CD14-positive monocyte (primary cell): ENCODE measurements at regions not wholly inside any gene's neighbourhood (a gene's known extent, or its start where the extent isn't known, plus 50 kb on each side); places are given as distances from the start of the nearest gene placed in this dataset.

Source experiments
- DNase-seq, 3 donors: peaks; one replicate each; pipeline ENCODE4 v3.0.0-alpha.2; 2011 to 2022
- H2AFZ ChIP-seq: 2 replicates; pipeline ENCODE4 v1.6.0; 2012; ENCODE audit warnings: mild to moderate bottlenecking, low read depth, low read length, inconsistent platforms; ENCODE audit not compliant: insufficient read depth, poor library complexity, severe bottlenecking
- H3K27ac ChIP-seq, 2 donors: 1 replicate in 1 of 2; 2 replicates in 1 of 2; pipeline ENCODE4 v1.5.1; 2012 to 2013; ENCODE audit warnings: low read length in 2 of 2, control low read depth in 1 of 2, inconsistent platforms in 1 of 2, low read depth in 1 of 2, mild to moderate bottlenecking in 1 of 2
- H3K27me3 ChIP-seq, 2 donors: one replicate each; pipeline versions ENCODE4 v1.6.0 to v1.6.1; 2011 to 2013; ENCODE audit warnings: low read length in 2 of 2; ENCODE audit not compliant: control insufficient read depth in 2 of 2, insufficient read depth in 2 of 2
- H3K36me3 ChIP-seq, 2 donors: replicated peaks in 1 of 2; 1 replicate in 1 of 2; 2 replicates in 1 of 2; pipeline versions ENCODE4 v1.5.1 to v1.6.1; 2012 to 2013; ENCODE audit warnings: low read length in 2 of 2, control low read depth in 1 of 2, inconsistent platforms in 1 of 2, mild to moderate bottlenecking in 1 of 2; ENCODE audit not compliant: insufficient read depth in 2 of 2, control insufficient read depth in 1 of 2
- H3K4me1 ChIP-seq, 2 donors: 1 replicate in 1 of 2; 2 replicates in 1 of 2; pipeline versions ENCODE4 v1.5.1 to v1.6.1; 2012 to 2013; ENCODE audit warnings: low read length in 2 of 2, control low read depth in 1 of 2, inconsistent platforms in 1 of 2, mild to moderate bottlenecking in 1 of 2, moderate library complexity in 1 of 2; ENCODE audit not compliant: insufficient read depth in 2 of 2, control insufficient read depth in 1 of 2
- H3K4me2 ChIP-seq: replicated peaks from 2 replicates; pipeline ENCODE3; 2012; ENCODE audit warnings: low read length, moderate library complexity, mild to moderate bottlenecking; ENCODE audit not compliant: poor library complexity, severe bottlenecking; ENCODE audit errors: extremely low read depth
- H3K4me3 ChIP-seq, 3 experiments: fragments of 200-600 bp in 1 of 3; sonication (generic) in 1 of 3; replicated peaks in 1 of 3; 1 replicate in 2 of 3; 2 replicates in 1 of 3; pipeline ENCODE4 v1.5.1; 2011 to 2013; ENCODE audit warnings: low read length in 3 of 3, mild to moderate bottlenecking in 3 of 3, control low read depth in 2 of 3, low read depth in 2 of 3, inconsistent platforms in 1 of 3, moderate library complexity in 1 of 3
- H3K79me2 ChIP-seq: 2 replicates; pipeline ENCODE4 v1.6.0; 2012; ENCODE audit warnings: mild to moderate bottlenecking, control low read depth, inconsistent platforms, low read length, moderate library complexity; ENCODE audit not compliant: insufficient read depth
- H3K9ac ChIP-seq: 2 replicates; pipeline ENCODE4 v1.6.0; 2017; ENCODE audit warnings: low read length, mild to moderate bottlenecking; ENCODE audit not compliant: insufficient read depth, poor library complexity, severe bottlenecking
- H3K9me3 ChIP-seq, 2 donors: replicated peaks in 1 of 2; 1 replicate in 1 of 2; 2 replicates in 1 of 2; pipeline versions ENCODE4 v1.5.1 to v1.6.1; 2012 to 2013; ENCODE audit warnings: low read length in 2 of 2, control low read depth in 1 of 2; ENCODE audit not compliant: control insufficient read depth in 1 of 2, insufficient read depth in 1 of 2
- H4K20me1 ChIP-seq: 2 replicates; pipeline ENCODE4 v1.6.0; 2012; ENCODE audit warnings: mild to moderate bottlenecking, low read length, control low read depth, moderate library complexity; ENCODE audit not compliant: insufficient read depth
- H3K27ac Mint-ChIP-seq, 7 donors: one replicate each; pipeline ENCODE4 v1.8.0; 2020; ENCODE audit warnings: mild to moderate bottlenecking in 7 of 7, mixed read lengths in 7 of 7, moderate library complexity in 6 of 7, inconsistent platforms in 2 of 7
- H3K27me3 Mint-ChIP-seq, 3 donors: one replicate each; pipeline ENCODE4 v1.8.0; 2021 to 2022; ENCODE audit warnings: low read depth in 3 of 3, mild to moderate bottlenecking in 3 of 3, mixed read lengths in 3 of 3, moderate library complexity in 3 of 3, inconsistent platforms in 1 of 3
- H3K36me3 Mint-ChIP-seq, 2 donors: one replicate each; pipeline ENCODE4 v1.8.0; 2020; ENCODE audit warnings: mixed read lengths in 2 of 2, inconsistent platforms in 1 of 2, mild to moderate bottlenecking in 1 of 2
- H3K4me1 Mint-ChIP-seq: one replicate; pipeline ENCODE4 v1.8.0; 2020; ENCODE audit warnings: mild to moderate bottlenecking, mixed read lengths
- H3K4me3 Mint-ChIP-seq, 2 donors: one replicate each; pipeline ENCODE4 v1.8.0; 2020; ENCODE audit warnings: mild to moderate bottlenecking in 2 of 2, mixed read lengths in 2 of 2, moderate library complexity in 1 of 2
- H3K9me3 Mint-ChIP-seq, 7 donors: one replicate each; pipeline ENCODE4 v1.8.0; 2020 to 2022; ENCODE audit warnings: mixed read lengths in 7 of 7, mild to moderate bottlenecking in 6 of 7, moderate library complexity in 6 of 7, inconsistent platforms in 2 of 7
- CTCF ChIP-seq: fragments of 200-600 bp; IDR thresholded peaks from one replicate; pipeline ENCODE4 v1.8.0; 2022; ENCODE audit warnings: antibody characterized with exemption, mild to moderate bottlenecking
- WGBS: methylation state at CpG from one replicate; pipeline ENCODE4 v1.1.5; 2013; ENCODE audit warnings: missing lambda C conversion rate; ENCODE audit not compliant: insufficient coverage; 5-methylcytosine and 5-hydroxymethylcytosine counted together
- intact Hi-C, 2 donors: fragments of 100-400 bp; cut with micrococcal nuclease; formaldehyde crosslinking; loops; one replicate each; pipeline versions ENCODE4 v1.15.0 to v1.15.1; 2023

DNA sequence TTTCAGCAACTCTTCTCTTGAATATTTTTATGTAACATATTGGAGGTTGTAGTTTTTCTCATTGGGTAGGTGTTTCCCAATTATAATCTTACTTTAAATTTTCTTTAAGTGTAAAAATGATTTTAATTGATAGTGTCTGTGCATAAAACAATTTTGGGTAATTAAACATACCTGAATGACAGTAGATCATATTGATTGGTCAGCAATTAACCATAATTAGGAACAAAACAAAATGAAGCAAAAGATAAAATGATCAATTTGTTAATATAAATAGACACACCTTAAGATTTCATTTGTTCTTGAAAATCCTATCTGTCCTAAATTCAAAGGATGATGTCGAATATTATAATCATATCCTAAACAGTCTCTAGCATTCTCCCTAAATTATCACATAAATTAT is 468.3 kb downstream of the PDZRN4 start:
- Histone ChIP-seq H3K36me3 (no peaks in the 10 kb centered on the region), H3K9me3 (peaks cover 3 to 4% of the 10 kb centered on the region in 2 donors), H3K27me3 (no peaks in the 10 kb centered on the region), H3K27ac (no peak overlapping the region), H3K4me3 (no peak overlapping the region), H3K79me2 (no peaks in the 10 kb centered on the region), H3K4me1 (peaks cover 14 to 17% of the 10 kb centered on the region in 2 donors), H3K4me2 (no peak overlapping the region), H4K20me1 (no peaks in the 10 kb centered on the region), H3K9ac (no peak overlapping the region), H2AFZ (no peak overlapping the region)
- Mint-ChIP-seq H3K27ac (no peak overlapping the region), H3K9me3 (peaks cover 4 to 17% (median 7%) of the 10 kb centered on the region in 7 donors), H3K4me1 (peaks cover 16% of the 10 kb centered on the region), H3K27me3 (peaks cover 0 to 5% (median 4%) of the 10 kb centered on the region in 3 donors), H3K36me3 (peaks cover 0 to 3% of the 10 kb centered on the region in 2 donors), H3K4me3 (no peak overlapping the region)
- intact Hi-C loops = no loop called here
- DNase-seq = no peak
- TF ChIP-seq CTCF = no peak
- no CpG with 5 or more reads among the region's 1 CpG for WGBS

GRCh38 chr12:41653386-41654326 is 465.5 kb downstream of the PDZRN4 start:
- Histone ChIP-seq H3K27ac (peak overlapping the region; percentile 7 to 71), H3K27me3 (no peaks in the 10 kb centered on the region), H2AFZ (peak overlapping the region; percentile 33), H3K4me2 (peak overlapping the region; percentile 5), H3K4me3 (no peak overlapping the region), H3K9ac (no peak overlapping the region), H3K9me3 (peaks cover 3 to 4% of the 10 kb centered on the region in 2 donors), H4K20me1 (no peaks in the 10 kb centered on the region), H3K4me1 (peaks cover 14 to 17% of the 10 kb centered on the region in 2 donors), H3K36me3 (no peaks in the 10 kb centered on the region), H3K79me2 (no peaks in the 10 kb centered on the region)
- peaks cover 16% of the 10 kb centered on the region for H3K4me1 Mint-ChIP-seq
- TF ChIP-seq CTCF = no peak
- H3K27me3 Mint-ChIP-seq = peaks cover 0 to 4% (median 3%) of the 10 kb centered on the region in 3 donors
- intact Hi-C loops = no loop called here
- H3K27ac Mint-ChIP-seq = peak overlapping the region; percentile 80 to 91 (median 86)
- peak overlapping the region in 1 of 2 donors; percentile 58 for H3K4me3 Mint-ChIP-seq
- no CpG with 5 or more reads among the region's 7 CpGs for WGBS
- peak; percentile 39 to 48 (median 47) for DNase-seq
- H3K36me3 Mint-ChIP-seq = peaks cover 0 to 3% of the 10 kb centered on the region in 2 donors
- peaks cover 4 to 13% (median 7%) of the 10 kb centered on the region in 7 donors for H3K9me3 Mint-ChIP-seq
